ENCODE measurements at regions not wholly inside any gene's neighbourhood (a gene's known extent, or its start where the extent isn't known, plus 50 kb on each side); places are given as distances from the start of the nearest gene placed in this dataset.

DNA sequence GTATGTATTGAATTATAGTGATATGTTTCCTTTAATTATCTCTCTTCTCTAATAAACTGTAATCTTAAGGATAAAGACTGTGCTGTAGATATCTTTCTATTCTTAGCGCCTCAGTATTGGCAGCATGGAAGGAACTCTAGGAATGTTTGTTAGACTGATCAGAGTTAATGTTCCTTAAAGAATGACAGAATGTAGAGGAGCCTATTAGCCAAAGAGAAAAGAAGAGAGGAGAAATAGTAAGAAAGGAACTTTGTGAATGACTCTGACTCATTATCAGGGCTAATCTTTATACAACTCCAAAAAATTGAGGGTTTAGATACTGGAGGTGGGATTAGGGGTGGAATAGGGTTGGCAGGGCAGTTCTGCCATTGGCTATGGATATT lies 59.0 kb upstream of the NUDT12 start:
- DNase-seq (ENCODE audit: low read depth), result no peak
- TF ChIP-seq, protein P1, sequence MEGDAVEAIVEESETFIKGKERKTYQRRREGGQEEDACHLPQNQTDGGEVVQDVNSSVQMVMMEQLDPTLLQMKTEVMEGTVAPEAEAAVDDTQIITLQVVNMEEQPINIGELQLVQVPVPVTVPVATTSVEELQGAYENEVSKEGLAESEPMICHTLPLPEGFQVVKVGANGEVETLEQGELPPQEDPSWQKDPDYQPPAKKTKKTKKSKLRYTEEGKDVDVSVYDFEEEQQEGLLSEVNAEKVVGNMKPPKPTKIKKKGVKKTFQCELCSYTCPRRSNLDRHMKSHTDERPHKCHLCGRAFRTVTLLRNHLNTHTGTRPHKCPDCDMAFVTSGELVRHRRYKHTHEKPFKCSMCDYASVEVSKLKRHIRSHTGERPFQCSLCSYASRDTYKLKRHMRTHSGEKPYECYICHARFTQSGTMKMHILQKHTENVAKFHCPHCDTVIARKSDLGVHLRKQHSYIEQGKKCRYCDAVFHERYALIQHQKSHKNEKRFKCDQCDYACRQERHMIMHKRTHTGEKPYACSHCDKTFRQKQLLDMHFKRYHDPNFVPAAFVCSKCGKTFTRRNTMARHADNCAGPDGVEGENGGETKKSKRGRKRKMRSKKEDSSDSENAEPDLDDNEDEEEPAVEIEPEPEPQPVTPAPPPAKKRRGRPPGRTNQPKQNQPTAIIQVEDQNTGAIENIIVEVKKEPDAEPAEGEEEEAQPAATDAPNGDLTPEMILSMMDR (IDR thresholded peaks at IDR 0.05; ENCODE audit: low read depth, low read length, missing control alignments), result no peak
- H3K4me3 ChIP-seq (ENCODE audit: low read depth, low read length), result no peak overlapping the region

DNA sequence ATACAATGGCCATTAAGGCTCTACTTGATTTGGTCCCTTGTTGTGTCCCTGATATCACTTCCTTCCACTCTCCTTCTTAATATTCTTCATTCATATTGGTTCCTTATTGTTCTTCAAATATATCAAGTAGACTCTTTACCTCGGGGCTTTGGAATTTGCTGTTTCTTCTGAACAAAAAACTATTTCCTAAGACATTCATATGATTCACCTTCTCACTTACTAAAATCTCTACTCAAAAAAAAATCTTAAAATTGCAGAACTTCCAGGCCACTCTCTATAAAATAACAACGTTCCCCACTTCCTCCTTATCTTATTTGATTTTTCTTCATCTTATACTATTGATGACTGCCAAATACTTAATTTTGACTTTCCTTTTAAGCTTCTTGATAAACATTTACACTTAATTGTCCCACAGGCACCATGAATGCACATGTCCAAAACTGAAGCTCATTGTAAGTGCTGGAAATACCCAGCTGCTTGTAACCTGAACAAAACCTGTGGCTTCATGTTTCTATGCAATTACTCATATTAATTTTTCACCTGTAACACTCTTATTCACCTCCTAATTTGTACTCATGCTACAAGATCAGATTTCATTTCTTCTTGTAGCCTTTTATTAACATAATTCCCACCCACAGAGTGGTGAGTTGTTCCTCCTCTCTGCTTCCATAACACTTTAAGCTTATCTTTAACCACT lies 58.4 kb upstream of the NUDT12 start:
- TF ChIP-seq, protein P1 (IDR thresholded peaks at IDR 0.05; ENCODE audit: low read depth, low read length, missing control alignments), result no peak
- H3K4me3 ChIP-seq (ENCODE audit: low read depth, low read length), result no peak overlapping the region
- DNase-seq (ENCODE audit: low read depth), result no peak

DNA sequence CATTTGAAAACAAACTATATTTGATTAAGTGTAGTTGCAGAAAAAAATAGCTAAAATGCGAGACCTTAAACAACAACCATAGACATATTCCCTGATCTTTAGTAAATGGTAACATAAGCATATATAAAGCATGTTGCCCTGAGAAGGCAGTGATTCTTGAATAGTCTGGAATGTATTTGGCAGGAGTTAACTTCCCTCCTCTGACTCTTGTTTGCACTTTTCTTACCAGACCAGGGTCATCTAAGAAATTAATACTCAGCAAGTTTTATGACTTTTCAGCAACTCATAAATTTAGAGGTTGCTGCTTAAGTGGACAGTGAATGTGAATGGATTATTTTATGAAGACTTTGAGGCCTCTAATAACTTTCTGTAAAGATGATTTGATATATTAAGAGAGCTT lies 55.3 kb upstream of the NUDT12 start:
- no peak for DNase-seq (ENCODE audit: low read depth)
- TF ChIP-seq, protein P1 (IDR thresholded peaks at IDR 0.05; ENCODE audit: low read depth, low read length, missing control alignments), result no peak

DNA sequence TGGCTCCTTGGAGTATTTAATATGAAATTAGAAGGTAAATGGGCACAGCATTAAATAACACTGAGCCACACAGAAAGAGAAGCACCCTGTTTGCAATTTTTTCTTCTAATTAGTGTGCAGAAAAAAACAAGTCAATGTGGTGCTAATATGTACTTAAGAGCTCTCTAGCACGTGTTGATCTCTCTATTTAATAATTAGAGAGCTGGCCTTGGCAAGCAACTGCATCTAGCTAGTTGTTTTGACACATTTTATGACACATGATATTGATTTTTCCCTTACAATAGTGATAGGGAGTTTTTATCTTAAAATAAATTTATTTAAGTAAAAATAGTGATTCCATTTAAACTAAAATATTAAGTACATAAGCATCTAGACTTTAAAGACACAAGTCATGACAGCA lies 54.5 kb upstream of the NUDT12 start:
- TF ChIP-seq, protein P1 (IDR thresholded peaks at IDR 0.05; ENCODE audit: low read depth, low read length, missing control alignments), result no peak
- DNase-seq (ENCODE audit: low read depth), result no peak

More for the DNA sequence above, 55.3 kb upstream of the NUDT12 start:
- H3K4me3 ChIP-seq (ENCODE audit: low read depth, low read length), result no peak overlapping the region

DNA sequence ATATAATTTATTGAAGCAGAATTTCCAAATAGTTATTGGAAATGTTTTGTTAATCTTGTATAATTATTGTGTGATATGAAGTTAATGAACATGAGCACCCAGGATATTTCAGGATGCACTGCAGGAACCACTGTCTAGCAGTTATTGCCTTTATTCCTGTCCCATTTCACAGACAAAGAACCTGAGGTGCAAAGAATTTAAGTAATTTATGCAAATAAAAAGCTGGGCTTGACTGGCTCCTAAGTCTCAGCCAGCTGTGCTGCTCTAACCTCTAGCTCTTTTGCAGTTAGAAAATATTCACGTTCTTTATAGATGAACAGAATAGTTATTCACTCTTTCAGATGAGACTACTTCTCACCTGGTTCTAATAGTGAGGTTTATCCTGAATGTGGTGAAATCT lies 50.0 kb upstream of the NUDT12 start:
- TF ChIP-seq, protein P1 (IDR thresholded peaks at IDR 0.05; ENCODE audit: low read depth, low read length, missing control alignments), result no peak
- no peak overlapping the region for H3K4me3 ChIP-seq (ENCODE audit: low read depth, low read length)
- DNase-seq (ENCODE audit: low read depth), result no peak

More for the DNA sequence above, 54.5 kb upstream of the NUDT12 start:
- no peak overlapping the region for H3K4me3 ChIP-seq (ENCODE audit: low read depth, low read length)

Measured in GM12864 (cell line).